GM18951 (cell line): ENCODE measurements at regions not wholly inside any gene's neighbourhood (a gene's known extent, or its start where the extent isn't known, plus 50 kb on each side); places are given as distances from the start of the nearest gene placed in this dataset.

Source experiments
- POLR2A ChIP-seq: IDR thresholded peaks from 4 replicates; pipeline ENCODE4 v1.6.1; 2011; ENCODE audit warnings: mild to moderate bottlenecking; ENCODE audit not compliant: insufficient read length, insufficient read depth; ENCODE audit errors: extremely low read depth
- in situ Hi-C: fragments of 300-500 bp; cut with MboI; formaldehyde crosslinking; loops from one replicate; pipeline ENCODE4 v1.12.0; 2022; ENCODE audit warnings: low sequenced_read_pairs, mixed read lengths, inconsistent platforms; ENCODE audit not compliant: unreplicated experiment

- TF ChIP-seq POLR2A = no peak
Measured at GRCh38 chr2:188181884-188182283, 109.8 kb upstream of the GULP1 start.

DNA sequence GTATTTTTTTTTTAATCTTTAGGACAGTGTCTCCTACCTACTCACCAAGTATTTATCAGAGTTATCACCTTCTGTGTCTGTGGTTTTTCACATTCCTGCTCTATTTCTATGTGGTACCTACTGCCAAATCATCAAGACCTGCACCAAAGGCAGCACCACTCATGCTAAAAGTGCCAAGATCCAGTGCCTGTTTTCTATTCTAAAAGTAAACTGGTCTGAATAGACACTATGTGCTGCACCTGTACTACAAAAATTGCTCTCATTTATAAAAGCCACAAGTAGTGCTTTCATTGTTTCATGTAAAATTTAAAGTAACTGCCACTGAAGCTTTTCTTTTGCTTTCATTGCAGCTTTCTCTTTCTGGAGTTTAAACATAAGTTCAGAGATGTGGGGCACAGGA, 103.9 kb upstream of the GULP1 start:
- in situ Hi-C loops = no loop called here
- TF ChIP-seq POLR2A = no peak

More at GRCh38 chr2:188181884-188182283, 109.8 kb upstream of the GULP1 start:
- in situ Hi-C loops = no loop called here

DNA sequence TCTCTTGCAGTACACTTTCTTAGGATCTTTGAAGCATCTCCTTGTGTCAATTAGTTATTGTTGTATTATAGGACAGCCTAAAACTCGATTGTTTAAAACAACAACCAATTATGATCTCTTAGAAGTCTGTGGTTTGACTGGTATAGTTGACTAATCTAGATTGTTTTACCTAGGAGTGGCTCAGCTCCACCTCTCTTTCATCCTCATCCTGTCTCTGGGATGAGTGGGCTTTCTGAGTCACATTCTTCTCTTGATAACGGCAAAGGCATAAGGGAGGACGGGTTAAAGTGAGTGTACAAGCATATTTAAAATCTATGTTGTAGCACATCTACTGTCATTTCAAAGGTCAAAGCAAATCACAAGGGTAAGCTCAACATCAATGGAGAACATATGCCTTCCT, 102.3 kb upstream of the GULP1 start:
- in situ Hi-C loops = no loop called here
- no peak for TF ChIP-seq POLR2A

DNA sequence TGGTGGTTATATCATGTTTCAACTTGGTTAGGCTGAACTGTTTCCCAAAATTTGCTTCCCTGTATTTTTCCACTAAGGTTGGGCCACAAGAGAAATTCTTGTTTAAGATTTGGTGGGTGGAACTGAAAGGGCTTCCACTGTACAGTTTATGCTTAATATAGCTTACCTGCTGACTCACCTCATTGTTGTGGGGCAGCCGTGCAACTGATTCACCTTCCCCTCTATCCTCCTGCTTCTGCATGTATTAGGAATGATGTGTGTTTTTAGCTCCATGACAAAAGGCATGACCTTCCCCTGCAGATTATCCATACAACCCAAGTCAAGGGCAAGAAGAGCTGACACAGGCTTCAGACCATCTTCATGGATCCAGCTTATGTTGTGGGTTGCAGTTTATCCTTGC, 98.4 kb upstream of the GULP1 start:
- in situ Hi-C loops = no loop called here
- no peak for TF ChIP-seq POLR2A

DNA sequence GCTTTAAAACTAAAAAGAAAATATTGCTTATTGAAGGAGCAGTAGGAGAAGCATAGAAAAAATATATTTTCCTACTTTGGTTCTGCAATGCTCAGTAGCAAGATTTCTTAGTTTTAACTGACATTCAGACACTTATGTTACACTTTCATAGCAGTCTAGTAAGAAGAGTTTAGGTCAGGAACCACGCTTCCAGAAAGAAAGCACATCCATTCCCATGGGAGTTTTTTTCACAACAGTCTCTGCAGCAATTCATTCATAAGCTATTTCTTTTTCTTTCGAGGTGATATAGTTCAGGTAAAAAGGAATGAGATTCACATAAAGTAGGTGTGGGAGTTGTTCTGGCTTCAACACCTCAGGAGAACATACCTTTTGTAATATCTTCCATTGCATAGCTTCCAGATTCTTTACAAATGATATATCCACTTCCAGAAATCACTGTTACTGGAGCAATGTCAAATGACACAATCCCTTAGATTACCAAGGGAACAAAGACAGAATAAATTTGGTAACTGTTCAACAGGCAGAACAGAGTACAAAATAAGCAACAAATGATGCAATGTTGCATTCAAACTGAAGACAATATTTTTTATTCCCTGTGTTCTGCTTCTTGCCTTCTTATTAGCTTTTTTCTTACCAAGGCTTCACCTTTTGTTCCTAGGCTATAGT, 95.2 kb upstream of the GULP1 start:
- in situ Hi-C loops = no loop called here

DNA sequence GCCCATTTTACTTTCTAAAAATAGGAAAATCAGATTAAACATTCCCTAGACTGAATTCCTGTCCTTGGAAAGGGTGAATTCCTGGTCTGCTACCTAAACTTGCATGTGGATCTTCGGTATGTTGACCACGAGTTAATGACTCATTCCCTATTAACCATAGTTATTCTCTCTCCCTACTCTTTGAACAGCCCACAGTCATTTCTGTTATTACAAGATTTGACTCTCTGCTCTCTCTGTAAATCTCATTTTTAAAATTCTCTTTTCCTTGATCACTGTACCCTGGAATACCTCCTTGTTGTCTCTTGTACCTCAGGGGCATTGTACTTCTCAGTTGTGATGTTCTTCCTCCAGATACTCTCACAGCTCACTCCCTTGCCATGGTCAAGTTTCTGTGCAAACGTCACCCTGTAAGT, 92.0 kb upstream of the GULP1 start:
- TF ChIP-seq POLR2A = no peak
- in situ Hi-C loops = no loop called here

More for the DNA sequence above, 95.2 kb upstream of the GULP1 start:
- no peak for TF ChIP-seq POLR2A

- TF ChIP-seq POLR2A = no peak
- in situ Hi-C loops = no loop called here
Measured at GRCh38 chr2:188201639-188202038, 90.0 kb upstream of the GULP1 start.

DNA sequence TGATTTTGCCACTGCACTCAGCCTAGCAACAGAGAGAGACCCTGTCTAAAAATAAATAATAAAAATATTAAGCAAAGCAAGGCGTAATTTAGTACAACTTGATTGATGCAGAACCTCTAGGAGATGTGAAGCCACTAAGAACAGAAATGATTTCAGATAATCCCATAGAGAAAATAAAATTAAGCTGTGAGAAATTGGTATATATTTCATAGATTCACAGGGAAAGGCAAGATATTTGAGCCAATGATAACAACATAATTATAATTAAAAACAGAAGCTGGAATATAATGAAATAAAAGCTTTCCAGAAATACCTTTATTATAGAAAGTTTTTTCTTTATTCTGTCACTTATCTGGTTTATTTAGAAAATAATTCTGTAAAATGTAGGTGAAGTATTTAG, 88.9 kb upstream of the GULP1 start:
- in situ Hi-C loops = no loop called here
- TF ChIP-seq POLR2A = no peak

DNA sequence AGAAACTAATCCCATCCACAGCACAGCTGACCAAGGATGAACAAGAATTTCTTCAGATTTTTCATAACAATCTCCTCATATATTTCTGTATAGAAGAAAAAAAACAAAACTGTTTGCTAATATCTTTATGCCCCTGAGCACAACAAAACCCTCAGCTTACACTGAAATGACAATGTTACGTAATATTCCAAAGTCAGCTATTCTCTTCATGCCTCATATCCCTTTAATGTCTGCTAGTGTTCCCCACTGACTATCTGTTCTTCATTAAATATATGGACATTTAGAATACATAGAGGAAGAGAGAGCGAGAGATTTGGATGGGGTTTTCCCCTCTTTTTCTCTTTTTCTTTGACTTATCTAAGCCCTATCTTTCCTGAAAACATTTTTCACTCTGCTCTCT, 87.9 kb upstream of the GULP1 start:
- in situ Hi-C loops = no loop called here
- no peak for TF ChIP-seq POLR2A

DNA sequence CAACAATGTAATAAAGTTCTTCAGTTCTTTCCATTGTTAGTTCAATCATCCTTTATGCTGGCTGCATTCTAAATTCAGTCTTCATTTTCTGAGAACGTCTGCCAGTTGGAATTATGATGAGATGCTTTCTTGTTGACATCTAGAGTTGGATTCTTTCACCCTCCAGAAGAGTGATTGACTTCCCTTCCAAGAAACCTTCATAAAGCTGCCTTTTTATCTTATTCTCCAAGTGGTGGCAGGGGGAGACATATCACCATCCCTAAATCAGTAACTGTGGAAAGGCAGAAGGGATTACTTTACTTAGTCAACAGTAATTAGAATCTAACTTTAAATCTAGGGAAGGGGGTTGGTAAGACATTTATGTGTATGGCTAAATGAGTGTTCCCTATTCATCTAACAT, 86.8 kb upstream of the GULP1 start:
- in situ Hi-C loops = no loop called here
- TF ChIP-seq POLR2A = no peak

GRCh38 chr2:188207554-188207953, 84.1 kb upstream of the GULP1 start:
- TF ChIP-seq POLR2A = no peak
- in situ Hi-C loops = no loop called here

GRCh38 chr2:188209218-188209617, 82.5 kb upstream of the GULP1 start:
- in situ Hi-C loops = no loop called here
- TF ChIP-seq POLR2A = no peak

DNA sequence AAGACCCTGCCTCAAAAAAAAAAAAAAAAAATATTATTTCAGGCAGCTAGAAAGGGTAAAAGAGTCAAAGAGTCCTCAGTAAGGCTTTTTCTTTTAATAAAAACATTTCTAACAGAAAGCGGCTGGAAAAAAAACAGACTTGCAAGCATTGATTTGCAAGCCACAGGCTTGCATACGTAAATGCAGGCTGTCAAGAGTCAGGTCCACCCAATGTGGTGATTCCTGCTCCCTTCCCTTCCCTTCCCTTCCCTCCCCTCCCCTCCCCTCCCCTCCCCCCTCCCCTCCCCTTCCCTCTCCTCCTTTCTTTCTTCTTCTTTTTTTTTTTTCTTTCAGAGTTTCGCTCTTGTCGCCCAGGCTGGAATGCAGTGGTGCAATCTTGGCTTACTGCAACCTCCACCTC, 74.4 kb upstream of the GULP1 start:
- in situ Hi-C loops = no loop called here
- TF ChIP-seq POLR2A = no peak

- in situ Hi-C loops = no loop called here
- no peak for TF ChIP-seq POLR2A
Measured at GRCh38 chr2:188219541-188219940, 72.1 kb upstream of the GULP1 start.

- in situ Hi-C loops = no loop called here
- TF ChIP-seq POLR2A = no peak
Measured at GRCh38 chr2:188220535-188220934, 71.1 kb upstream of the GULP1 start.
